Activated naive CD8-positive, alpha-beta T cell treated with anti-CD3 and anti-CD28 coated beads, Interleukin-2, amount 10 ng/mL, durations not matched to agents 7 days and 5 days (primary cell): ENCODE measurements at regions not wholly inside any gene's neighbourhood (a gene's known extent, or its start where the extent isn't known, plus 50 kb on each side); places are given as distances from the start of the nearest gene placed in this dataset.

Experiments used
- ATAC-seq: fragments of 150-1000 bp; cut with Tn5 transposase; one replicate; pipeline ENCODE4 v1.10.0; 2021; ENCODE audit warnings: low read depth, moderate library complexity
- POLR2A ChIA-PET: fragments of 350-600 bp; sonication (Branson Sonifier 250); formaldehyde crosslinking; loops from one replicate; lab custom pipeline; 2021; ENCODE audit warnings: antibody characterized with exemption; lab: Charles Lee
- DNase-seq: peaks from one replicate; pipeline ENCODE4 v3.0.0; 2021
- H3K27ac Mint-ChIP-seq: one replicate; pipeline ENCODE4 v1.8.0; 2022; ENCODE audit warnings: mild to moderate bottlenecking, mixed read lengths
- H3K27me3 Mint-ChIP-seq: one replicate; pipeline ENCODE4 v1.8.0; 2022; ENCODE audit warnings: mild to moderate bottlenecking, moderate library complexity, mixed read lengths
- H3K36me3 Mint-ChIP-seq: one replicate; pipeline ENCODE4 v1.8.0; 2021; ENCODE audit warnings: mild to moderate bottlenecking, mixed read lengths
- H3K4me1 Mint-ChIP-seq: one replicate; pipeline ENCODE4 v1.8.0; 2021; ENCODE audit warnings: mixed read lengths
- H3K4me3 Mint-ChIP-seq: one replicate; pipeline ENCODE4 v1.8.0; 2022; ENCODE audit warnings: mild to moderate bottlenecking, moderate library complexity, mixed read lengths
- H3K9me3 Mint-ChIP-seq: one replicate; pipeline ENCODE4 v1.8.0; 2021; ENCODE audit warnings: mixed read lengths

DNA sequence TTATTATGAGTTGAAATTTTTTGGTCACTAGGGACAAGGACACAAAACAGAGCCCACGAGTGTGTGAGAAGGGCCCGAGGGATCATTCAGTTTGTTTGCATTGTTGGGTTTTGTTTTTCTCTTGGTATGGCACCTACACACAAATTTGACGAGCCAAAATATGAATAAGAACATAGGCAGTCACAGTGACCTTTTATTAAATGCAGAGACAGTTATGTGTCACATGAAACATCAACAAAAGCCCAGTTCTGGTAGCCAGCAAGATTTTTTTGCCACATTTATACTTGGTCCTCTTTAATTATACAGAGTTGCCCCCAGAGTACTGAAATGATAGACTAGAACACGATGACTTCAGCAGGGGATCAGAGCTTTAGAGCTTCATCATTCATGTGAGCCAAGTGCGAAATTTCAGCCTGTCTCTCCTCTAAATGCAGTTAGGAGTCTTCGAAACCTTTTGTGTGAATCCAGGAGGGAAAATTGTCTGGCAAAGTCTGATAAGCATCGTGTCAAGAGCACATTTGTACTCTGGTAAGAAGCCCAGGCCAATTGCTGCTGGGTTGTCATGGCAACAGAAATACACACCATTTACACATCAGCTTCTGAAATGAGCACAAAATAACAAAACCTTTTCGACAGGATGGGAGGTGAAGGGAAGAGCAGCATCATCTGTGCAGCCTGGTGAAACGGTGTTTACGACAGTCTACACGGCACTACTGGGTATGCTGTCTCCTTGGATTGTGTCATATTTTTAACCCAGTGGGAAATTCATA is 79.2 kb upstream of the RIPOR2 start:
- peaks cover 32% of the 10 kb centered on the region for H3K4me1 Mint-ChIP-seq
- peak; percentile 66 for ATAC-seq
- H3K27me3 Mint-ChIP-seq: no peaks in the 10 kb centered on the region

DNA sequence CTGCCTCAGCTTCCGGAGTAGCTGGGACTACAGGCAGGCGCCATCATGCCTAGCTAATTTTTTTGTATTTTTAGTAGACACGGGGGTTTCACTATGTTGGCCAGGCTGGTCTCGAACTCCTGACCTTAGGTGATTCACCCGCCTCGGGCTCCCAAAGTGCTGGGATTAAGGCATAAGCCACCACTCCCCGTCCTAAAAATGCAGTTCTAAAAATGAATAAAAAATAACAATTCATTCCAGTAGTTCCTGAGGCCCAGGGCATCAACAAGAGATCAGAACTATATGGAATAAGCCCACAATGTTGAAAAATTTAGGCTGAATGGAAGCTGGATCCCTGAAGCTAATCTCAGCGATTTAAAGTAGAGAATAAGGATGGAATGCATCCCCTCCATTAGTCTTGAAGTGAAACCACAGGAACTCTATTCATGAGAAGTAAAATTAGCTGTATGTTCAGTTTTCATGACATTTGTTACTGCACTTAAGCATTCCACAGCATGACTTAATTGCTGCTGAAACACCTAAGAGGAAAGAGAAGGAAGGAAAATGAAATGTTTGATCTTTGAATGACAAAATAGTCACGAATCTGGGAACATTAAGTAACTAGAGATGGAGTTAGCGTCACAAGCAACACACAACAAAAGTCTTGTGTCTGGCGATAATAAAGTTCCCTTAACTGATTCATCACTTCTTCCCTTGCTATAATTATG is 80.4 kb upstream of the RIPOR2 start:
- Mint-ChIP-seq H3K36me3 (peaks cover 13% of the 10 kb centered on the region), H3K27ac (no peak overlapping the region), H3K9me3 (no peaks in the 10 kb centered on the region), H3K27me3 (no peaks in the 10 kb centered on the region), H3K4me1 (peaks cover 31% of the 10 kb centered on the region), H3K4me3 (no peak overlapping the region)
- ATAC-seq (no peak), DNase-seq (no peak)
- POLR2A ChIA-PET: interaction anchor here (0.6 to 2.1 kb wide), 3 partner anchors 158 to 159 kb away, joined by 3 to 15 read pairs (median 3); no protein-coding TSS in a partner anchor

More for the DNA sequence above, 79.2 kb upstream of the RIPOR2 start:
- POLR2A ChIA-PET: interaction anchor here (1.2 kb wide), 1 partner anchor 156 kb away, joined by 3 read pairs; no protein-coding TSS in a partner anchor
- Mint-ChIP-seq H3K36me3 (peaks cover 17% of the 10 kb centered on the region), H3K9me3 (no peaks in the 10 kb centered on the region), H3K4me3 (peak overlapping the region; percentile 43), H3K27ac (peak overlapping the region; percentile 24)
- no peak for DNase-seq

DNA sequence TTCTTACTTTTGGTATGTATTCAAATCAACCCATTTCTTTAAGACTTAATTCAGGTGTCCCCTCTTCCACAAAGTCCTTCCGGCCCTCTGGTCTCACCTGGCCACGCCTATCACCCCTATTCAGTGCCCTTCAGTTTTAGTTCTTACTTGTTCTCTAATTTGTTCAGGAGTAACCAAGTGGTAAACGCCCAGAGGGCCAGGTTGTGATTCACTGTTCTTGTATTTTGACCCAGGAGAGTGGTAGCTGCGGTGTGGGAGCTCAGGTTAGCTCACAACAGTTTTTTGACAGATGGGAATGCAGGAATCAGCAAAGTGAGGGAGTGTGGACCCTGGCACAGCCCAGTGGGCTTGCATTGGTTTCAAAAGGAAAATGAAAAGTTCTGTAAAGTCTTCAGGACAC is 81.7 kb upstream of the RIPOR2 start:
- H3K9me3 Mint-ChIP-seq: no peaks in the 10 kb centered on the region
- POLR2A ChIA-PET: interaction anchor here (0.9 to 2.1 kb wide), 10 partner anchors 11 to 161 kb away, joined by 3 to 15 read pairs (median 4); partner anchors contain the start of gene RIPOR2
- peak overlapping the region; percentile 47 for H3K27ac Mint-ChIP-seq
- no peak for DNase-seq
- H3K4me1 Mint-ChIP-seq: peaks cover 31% of the 10 kb centered on the region
- no peaks in the 10 kb centered on the region for H3K27me3 Mint-ChIP-seq
- ATAC-seq: no peak
- H3K36me3 Mint-ChIP-seq: peaks cover 11% of the 10 kb centered on the region
- peak overlapping the region; percentile 10 for H3K4me3 Mint-ChIP-seq

- DNase-seq: peak; percentile 72
- H3K4me1 Mint-ChIP-seq: peaks cover 31% of the 10 kb centered on the region
- peak overlapping the region; percentile 47 for H3K27ac Mint-ChIP-seq
- H3K36me3 Mint-ChIP-seq: peaks cover 10% of the 10 kb centered on the region
- POLR2A ChIA-PET: interaction anchor here (0.9 to 2.1 kb wide), 10 partner anchors 11 to 162 kb away, joined by 3 to 15 read pairs (median 4); partner anchors contain the start of gene RIPOR2
- no peaks in the 10 kb centered on the region for H3K27me3 Mint-ChIP-seq
- ATAC-seq: peak; percentile 84
- H3K4me3 Mint-ChIP-seq: peak overlapping the region; percentile 10
- H3K9me3 Mint-ChIP-seq: no peaks in the 10 kb centered on the region
Observed at GRCh38 chr6:25017932-25018567, 82.3 kb upstream of the RIPOR2 start.

GRCh38 chr6:25018568-25018954 is 82.8 kb upstream of the RIPOR2 start:
- no peaks in the 10 kb centered on the region for H3K27me3 Mint-ChIP-seq
- peaks cover 31% of the 10 kb centered on the region for H3K4me1 Mint-ChIP-seq
- ATAC-seq (no peak), DNase-seq (no peak)
- H3K9me3 Mint-ChIP-seq: no peaks in the 10 kb centered on the region
- no peak overlapping the region for H3K4me3 Mint-ChIP-seq
- POLR2A ChIA-PET: interaction anchor here (1.1 to 1.2 kb wide), 5 partner anchors 12 to 163 kb away, joined by 3 to 7 read pairs (median 5); no protein-coding TSS in a partner anchor
- peaks cover 9% of the 10 kb centered on the region for H3K36me3 Mint-ChIP-seq
- no peak overlapping the region for H3K27ac Mint-ChIP-seq

DNA sequence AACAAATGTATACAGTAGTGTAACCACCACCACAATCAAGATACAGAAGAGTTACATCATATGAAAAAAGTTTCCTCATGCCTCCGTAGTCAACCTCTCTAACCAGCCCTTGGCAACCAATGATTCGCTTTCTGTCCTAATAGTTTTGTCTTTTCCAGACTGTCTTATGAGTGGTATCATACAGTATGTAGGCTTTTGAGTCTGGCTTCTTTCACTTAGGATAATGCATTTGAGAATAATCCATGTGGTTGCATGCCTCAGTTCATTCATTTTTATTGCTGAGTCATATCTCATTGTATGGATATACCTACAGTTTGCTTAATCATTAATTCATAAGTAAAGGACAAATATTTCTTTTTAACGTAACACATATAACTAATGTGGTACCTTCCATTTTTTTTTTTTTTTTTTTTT is 86.4 kb upstream of the RIPOR2 start:
- POLR2A ChIA-PET: no interaction called here
- Mint-ChIP-seq H3K9me3 (no peaks in the 10 kb centered on the region), H3K27ac (no peak overlapping the region), H3K4me1 (peaks cover 30% of the 10 kb centered on the region), H3K4me3 (no peak overlapping the region), H3K36me3 (peaks cover 8% of the 10 kb centered on the region), H3K27me3 (no peaks in the 10 kb centered on the region)
- DNase-seq (no peak), ATAC-seq (no peak)

DNA sequence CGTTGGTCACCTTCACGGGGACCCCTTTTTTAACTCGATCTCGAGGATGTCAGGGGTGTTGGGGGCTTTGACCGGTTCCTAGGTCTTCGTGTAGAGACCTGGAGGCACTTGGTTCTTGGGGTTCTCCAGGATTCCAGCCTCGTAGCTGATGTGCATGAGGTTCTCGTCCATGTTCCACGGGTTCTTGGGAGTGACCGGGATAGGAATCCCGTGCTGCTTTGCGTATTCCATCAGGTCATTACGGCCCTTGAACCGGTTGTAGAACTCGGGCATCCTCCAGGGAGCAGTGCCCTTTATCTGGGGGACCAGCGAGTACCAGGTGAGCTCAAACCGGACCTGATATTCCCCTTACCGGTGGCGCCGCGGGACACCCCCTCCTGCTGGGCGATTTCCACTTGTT is 88.0 kb upstream of the RIPOR2 start:
- Mint-ChIP-seq H3K4me1 (peaks cover 22% of the 10 kb centered on the region), H3K9me3 (no peaks in the 10 kb centered on the region), H3K27ac (no peak overlapping the region), H3K27me3 (no peaks in the 10 kb centered on the region), H3K4me3 (no peak overlapping the region), H3K36me3 (peaks cover 11% of the 10 kb centered on the region)
- DNase-seq (no peak), ATAC-seq (no peak)
- POLR2A ChIA-PET: no interaction called here

GRCh38 chr6:25024821-25025220 is 89.1 kb upstream of the RIPOR2 start:
- H3K27ac Mint-ChIP-seq: no peak overlapping the region
- H3K27me3 Mint-ChIP-seq: no peaks in the 10 kb centered on the region
- no peaks in the 10 kb centered on the region for H3K9me3 Mint-ChIP-seq
- DNase-seq (no peak), ATAC-seq (no peak)
- POLR2A ChIA-PET: interaction anchor here (2.5 kb wide), 1 partner anchor 11 kb away, joined by 14 read pairs; no protein-coding TSS in a partner anchor
- peaks cover 22% of the 10 kb centered on the region for H3K4me1 Mint-ChIP-seq
- no peak overlapping the region for H3K4me3 Mint-ChIP-seq
- peaks cover 12% of the 10 kb centered on the region for H3K36me3 Mint-ChIP-seq

DNA sequence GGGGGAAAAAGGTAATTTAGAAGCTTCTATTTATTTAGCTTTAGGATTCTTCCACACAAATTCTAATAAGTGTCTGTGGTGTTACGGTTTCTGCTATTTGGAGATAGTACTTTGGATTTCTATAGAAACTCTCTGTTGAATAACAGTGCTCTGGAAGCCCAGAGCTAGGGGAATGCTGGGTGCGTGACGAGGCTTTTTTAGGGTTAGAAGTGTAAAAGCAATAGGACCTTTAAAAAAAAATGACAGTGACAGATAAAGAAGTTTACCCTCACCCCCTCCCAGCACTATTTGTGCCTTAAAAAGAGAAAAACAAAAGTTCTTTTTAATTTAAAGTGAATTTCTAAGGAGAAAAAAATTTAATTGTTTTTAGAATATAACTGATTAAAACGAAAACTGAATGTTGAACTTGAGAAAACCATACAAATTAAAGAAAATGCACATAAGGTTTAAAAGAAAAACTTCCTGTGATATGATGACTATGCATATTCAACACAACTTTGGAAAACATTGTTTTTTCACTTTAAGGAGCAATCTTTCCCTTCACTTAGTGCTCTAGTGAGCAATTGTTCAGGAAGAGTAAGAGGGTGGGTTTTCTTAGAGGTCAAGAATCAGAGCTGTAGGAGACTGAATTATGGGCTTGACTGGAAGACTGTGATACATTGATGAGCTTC is 89.6 kb upstream of the RIPOR2 start:
- POLR2A ChIA-PET: interaction anchor here (0.7 to 2.5 kb wide), 2 partner anchors 10 to 12 kb away, joined by 3 to 14 read pairs; no protein-coding TSS in a partner anchor
- DNase-seq (no peak), ATAC-seq (no peak)
- no peaks in the 10 kb centered on the region for H3K9me3 Mint-ChIP-seq
- peak overlapping the region; percentile 60 for H3K27ac Mint-ChIP-seq
- H3K27me3 Mint-ChIP-seq: no peaks in the 10 kb centered on the region
- H3K36me3 Mint-ChIP-seq: peaks cover 15% of the 10 kb centered on the region
- H3K4me1 Mint-ChIP-seq: peaks cover 22% of the 10 kb centered on the region
- peak overlapping the region; percentile 37 for H3K4me3 Mint-ChIP-seq

DNA sequence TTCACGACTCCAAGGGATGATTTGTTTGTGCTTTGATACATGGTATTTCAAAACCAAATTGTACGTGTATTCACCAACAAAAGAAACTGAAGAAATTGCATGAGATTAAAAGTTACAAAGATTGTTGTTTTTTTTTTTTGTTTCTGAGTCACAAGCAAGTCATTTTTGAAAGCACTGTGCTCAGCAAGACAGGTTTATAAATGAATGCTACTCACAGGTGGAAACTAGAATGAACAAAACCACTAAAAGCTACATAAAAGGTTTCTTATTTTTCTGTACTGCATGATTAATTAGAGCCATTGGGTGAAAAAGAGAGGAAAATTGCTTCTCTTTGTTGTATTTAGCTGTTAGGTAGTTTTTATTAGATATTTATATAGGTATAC is 90.2 kb upstream of the RIPOR2 start:
- POLR2A ChIA-PET: interaction anchor here (0.7 to 2.5 kb wide), 3 partner anchors 9 to 28 kb away, joined by 3 to 14 read pairs (median 3); no protein-coding TSS in a partner anchor
- ATAC-seq (no peak), DNase-seq (no peak)

DNA sequence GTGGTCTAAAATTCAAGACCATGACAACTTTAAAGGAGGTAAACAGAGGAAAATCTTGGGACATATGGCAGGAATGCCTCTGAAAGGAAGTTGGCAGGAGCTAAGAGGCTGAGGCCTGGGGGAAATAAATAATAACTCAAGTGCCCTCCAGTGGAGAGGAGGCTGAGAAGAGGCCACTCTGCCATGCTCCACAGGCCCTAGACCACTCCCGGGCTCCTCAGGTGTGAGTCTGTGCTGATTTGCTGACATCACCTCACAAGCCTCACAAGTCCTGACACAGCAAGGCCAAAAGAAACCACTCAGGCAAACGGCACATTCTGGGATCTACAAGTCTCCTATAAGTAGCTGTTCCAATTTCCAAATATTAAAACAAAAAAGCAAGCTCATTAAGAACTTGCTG is 91.0 kb upstream of the RIPOR2 start:
- peaks cover 19% of the 10 kb centered on the region for H3K4me1 Mint-ChIP-seq
- H3K9me3 Mint-ChIP-seq: no peaks in the 10 kb centered on the region
- no peaks in the 10 kb centered on the region for H3K27me3 Mint-ChIP-seq
- peaks cover 15% of the 10 kb centered on the region for H3K36me3 Mint-ChIP-seq
- H3K27ac Mint-ChIP-seq: peak overlapping the region; percentile 82
- POLR2A ChIA-PET: interaction anchor here (0.6 to 2.5 kb wide), 8 partner anchors 9 to 307 kb away, joined by 3 to 14 read pairs (median 3); no protein-coding TSS in a partner anchor
- ATAC-seq (no peak), DNase-seq (no peak)
- peak overlapping the region; percentile 16 for H3K4me3 Mint-ChIP-seq

More for the DNA sequence above, 90.2 kb upstream of the RIPOR2 start:
- Mint-ChIP-seq H3K36me3 (peaks cover 15% of the 10 kb centered on the region), H3K27ac (peak overlapping the region; percentile 60), H3K4me1 (peaks cover 22% of the 10 kb centered on the region), H3K9me3 (no peaks in the 10 kb centered on the region), H3K4me3 (peak overlapping the region; percentile 37), H3K27me3 (no peaks in the 10 kb centered on the region)

- Mint-ChIP-seq H3K27ac (peak overlapping the region; percentile 82), H3K36me3 (peaks cover 15% of the 10 kb centered on the region), H3K9me3 (no peaks in the 10 kb centered on the region), H3K4me3 (peak overlapping the region; percentile 78), H3K27me3 (no peaks in the 10 kb centered on the region), H3K4me1 (peaks cover 19% of the 10 kb centered on the region)
- ATAC-seq (peak; percentile 98), DNase-seq (peak; percentile 72)
- POLR2A ChIA-PET: interaction anchor here (0.7 to 2.5 kb wide), 10 partner anchors 8 to 308 kb away, joined by 3 to 14 read pairs (median 4); no protein-coding TSS in a partner anchor
Observed at GRCh38 chr6:25027221-25027916, 91.6 kb upstream of the RIPOR2 start.
